ENCODE measurements at regions not wholly inside any gene's neighbourhood (a gene's known extent, or its start where the extent isn't known, plus 50 kb on each side); places are given as distances from the start of the nearest gene placed in this dataset.
"Not testable (repeated sequence)": the region's sequence is repeated elsewhere in the genome, so short reads cannot be mapped to it uniquely, and the experiment has no call there.

GRCh38 chr7:9711259-9711918 lies 1262.3 kb upstream of the PHF14 start:
- Histone ChIP-seq H3K9me3 (ENCODE audit: control insufficient read depth, low read depth, low read length) (no peaks in the 10 kb centered on the region), H3K4me1 (ENCODE audit: control insufficient read depth, low read depth, low read length) (no peaks in the 10 kb centered on the region), H3K9ac (ENCODE audit: low read length) (no peak overlapping the region), H3K27me3 (ENCODE audit: control insufficient read depth, insufficient read depth, low read length) (no peaks in the 10 kb centered on the region), H3K36me3 (ENCODE audit: control insufficient read depth, low read depth, low read length) (no peaks in the 10 kb centered on the region), H3K27ac (ENCODE audit: low read length) (no peak overlapping the region), H3K4me3 (ENCODE audit: low read length) (no peak overlapping the region)

- Histone ChIP-seq H3K9me3 (ENCODE audit: control insufficient read depth, low read depth, low read length) (no peaks in the 10 kb centered on the region), H3K27me3 (ENCODE audit: control insufficient read depth, insufficient read depth, low read length) (no peaks in the 10 kb centered on the region), H3K4me1 (ENCODE audit: control insufficient read depth, low read depth, low read length) (no peaks in the 10 kb centered on the region), H3K36me3 (ENCODE audit: control insufficient read depth, low read depth, low read length) (no peaks in the 10 kb centered on the region), H3K4me3 (ENCODE audit: low read length) (no peak overlapping the region), H3K9ac (ENCODE audit: low read length) (no peak overlapping the region), H3K27ac (ENCODE audit: low read length) (no peak overlapping the region)
Measured at GRCh38 chr7:9718071-9718661, 1255.5 kb upstream of the PHF14 start.

GRCh38 chr7:9719303-9719702 lies 1254.4 kb upstream of the PHF14 start:
- Histone ChIP-seq H3K4me1 (ENCODE audit: control insufficient read depth, low read depth, low read length) (no peaks in the 10 kb centered on the region), H3K4me3 (ENCODE audit: low read length) (no peak overlapping the region), H3K36me3 (ENCODE audit: control insufficient read depth, low read depth, low read length) (no peaks in the 10 kb centered on the region), H3K27me3 (ENCODE audit: control insufficient read depth, insufficient read depth, low read length) (no peaks in the 10 kb centered on the region), H3K9me3 (ENCODE audit: control insufficient read depth, low read depth, low read length) (no peaks in the 10 kb centered on the region), H3K27ac (ENCODE audit: low read length) (no peak overlapping the region), H3K9ac (ENCODE audit: low read length) (no peak overlapping the region)

GRCh38 chr7:9719721-9720120 lies 1254.0 kb upstream of the PHF14 start:
- no peak overlapping the region for H3K9ac ChIP-seq (ENCODE audit: low read length)
- H3K9me3 ChIP-seq (ENCODE audit: control insufficient read depth, low read depth, low read length) = no peaks in the 10 kb centered on the region

GRCh38 chr7:9725940-9726663 lies 1247.6 kb upstream of the PHF14 start:
- not testable (repeated sequence) for H3K27ac ChIP-seq (ENCODE audit: low read length); H3K4me1 ChIP-seq (ENCODE audit: control insufficient read depth, low read depth, low read length); H3K36me3 ChIP-seq (ENCODE audit: control insufficient read depth, low read depth, low read length); H3K27me3 ChIP-seq (ENCODE audit: control insufficient read depth, insufficient read depth, low read length); H3K4me3 ChIP-seq (ENCODE audit: low read length); H3K9ac ChIP-seq (ENCODE audit: low read length); H3K9me3 ChIP-seq (ENCODE audit: control insufficient read depth, low read depth, low read length)

More at GRCh38 chr7:9719721-9720120, 1254.0 kb upstream of the PHF14 start:
- Histone ChIP-seq H3K27me3 (ENCODE audit: control insufficient read depth, insufficient read depth, low read length) (no peaks in the 10 kb centered on the region), H3K4me1 (ENCODE audit: control insufficient read depth, low read depth, low read length) (no peaks in the 10 kb centered on the region), H3K4me3 (ENCODE audit: low read length) (no peak overlapping the region), H3K36me3 (ENCODE audit: control insufficient read depth, low read depth, low read length) (no peaks in the 10 kb centered on the region), H3K27ac (ENCODE audit: low read length) (no peak overlapping the region)

- not testable (repeated sequence) for H3K27me3 ChIP-seq (ENCODE audit: control insufficient read depth, insufficient read depth, low read length); H3K27ac ChIP-seq (ENCODE audit: low read length); H3K4me3 ChIP-seq (ENCODE audit: low read length); H3K9ac ChIP-seq (ENCODE audit: low read length); H3K36me3 ChIP-seq (ENCODE audit: control insufficient read depth, low read depth, low read length); H3K4me1 ChIP-seq (ENCODE audit: control insufficient read depth, low read depth, low read length); H3K9me3 ChIP-seq (ENCODE audit: control insufficient read depth, low read depth, low read length)
Measured at GRCh38 chr7:9726811-9727210, 1246.9 kb upstream of the PHF14 start.

- H3K27ac ChIP-seq (ENCODE audit: low read length); H3K27me3 ChIP-seq (ENCODE audit: control insufficient read depth, insufficient read depth, low read length); H3K36me3 ChIP-seq (ENCODE audit: control insufficient read depth, low read depth, low read length); H3K9ac ChIP-seq (ENCODE audit: low read length); H3K4me1 ChIP-seq (ENCODE audit: control insufficient read depth, low read depth, low read length); H3K4me3 ChIP-seq (ENCODE audit: low read length); H3K9me3 ChIP-seq (ENCODE audit: control insufficient read depth, low read depth, low read length): not testable (repeated sequence)
Measured at GRCh38 chr7:9727467-9727869, 1246.2 kb upstream of the PHF14 start.

GRCh38 chr7:9728014-9728657 lies 1245.5 kb upstream of the PHF14 start:
- H3K27me3 ChIP-seq (ENCODE audit: control insufficient read depth, insufficient read depth, low read length); H3K27ac ChIP-seq (ENCODE audit: low read length); H3K4me1 ChIP-seq (ENCODE audit: control insufficient read depth, low read depth, low read length); H3K4me3 ChIP-seq (ENCODE audit: low read length); H3K9me3 ChIP-seq (ENCODE audit: control insufficient read depth, low read depth, low read length); H3K9ac ChIP-seq (ENCODE audit: low read length); H3K36me3 ChIP-seq (ENCODE audit: control insufficient read depth, low read depth, low read length): not testable (repeated sequence)

GRCh38 chr7:9752033-9752432 lies 1221.6 kb upstream of the PHF14 start:
- Histone ChIP-seq H3K4me3 (ENCODE audit: low read length) (no peak overlapping the region), H3K9me3 (ENCODE audit: control insufficient read depth, low read depth, low read length) (peaks cover 4% of the 10 kb centered on the region), H3K36me3 (ENCODE audit: control insufficient read depth, low read depth, low read length) (no peaks in the 10 kb centered on the region), H3K9ac (ENCODE audit: low read length) (no peak overlapping the region), H3K27ac (ENCODE audit: low read length) (no peak overlapping the region), H3K27me3 (ENCODE audit: control insufficient read depth, insufficient read depth, low read length) (no peaks in the 10 kb centered on the region), H3K4me1 (ENCODE audit: control insufficient read depth, low read depth, low read length) (no peaks in the 10 kb centered on the region)

- no peaks in the 10 kb centered on the region for H3K27me3 ChIP-seq (ENCODE audit: control insufficient read depth, insufficient read depth, low read length)
- no peaks in the 10 kb centered on the region for H3K4me1 ChIP-seq (ENCODE audit: control insufficient read depth, low read depth, low read length)
- H3K4me3 ChIP-seq (ENCODE audit: low read length) = no peak overlapping the region
- no peaks in the 10 kb centered on the region for H3K36me3 ChIP-seq (ENCODE audit: control insufficient read depth, low read depth, low read length)
- H3K27ac ChIP-seq (ENCODE audit: low read length) = no peak overlapping the region
- no peak overlapping the region for H3K9ac ChIP-seq (ENCODE audit: low read length)
- no peaks in the 10 kb centered on the region for H3K9me3 ChIP-seq (ENCODE audit: control insufficient read depth, low read depth, low read length)
Measured at GRCh38 chr7:9761224-9761623, 1212.4 kb upstream of the PHF14 start.

GRCh38 chr7:9776900-9777299 lies 1196.8 kb upstream of the PHF14 start:
- Histone ChIP-seq H3K27ac (ENCODE audit: low read length) (no peak overlapping the region), H3K27me3 (ENCODE audit: control insufficient read depth, insufficient read depth, low read length) (no peaks in the 10 kb centered on the region), H3K9ac (ENCODE audit: low read length) (no peak overlapping the region), H3K4me1 (ENCODE audit: control insufficient read depth, low read depth, low read length) (no peaks in the 10 kb centered on the region), H3K36me3 (ENCODE audit: control insufficient read depth, low read depth, low read length) (no peaks in the 10 kb centered on the region), H3K9me3 (ENCODE audit: control insufficient read depth, low read depth, low read length) (no peaks in the 10 kb centered on the region), H3K4me3 (ENCODE audit: low read length) (no peak overlapping the region)
